ENCODE measurements at regions not wholly inside any gene's neighbourhood (a gene's known extent, or its start where the extent isn't known, plus 50 kb on each side); places are given as distances from the start of the nearest gene placed in this dataset.

DNA sequence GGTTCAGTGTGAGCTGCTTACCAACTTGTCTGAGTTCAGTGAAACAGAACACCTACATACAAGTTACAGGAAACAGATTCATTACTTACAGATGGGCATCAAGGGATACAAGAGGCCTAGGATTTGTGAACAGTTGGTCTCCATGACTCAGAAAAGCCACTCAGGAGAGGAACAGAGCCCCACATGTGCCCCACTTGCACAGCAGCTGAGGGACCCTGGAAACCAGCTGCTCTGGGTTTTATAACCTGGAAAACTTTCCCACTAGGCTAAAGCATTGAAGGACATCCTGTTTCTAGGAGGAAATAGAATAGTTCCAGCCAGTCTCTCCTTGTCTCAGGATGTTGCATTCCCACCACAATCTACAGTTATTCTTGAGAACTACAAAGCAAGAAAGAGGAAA, 530.0 kb downstream of the ZNF804A start:
- no peak overlapping the region for H3K4me3 Mint-ChIP-seq
- no peaks in the 10 kb centered on the region for H3K36me3 Mint-ChIP-seq
- Histone ChIP-seq H3K9ac (no peak overlapping the region), H3K27me3 (no peaks in the 10 kb centered on the region), H3K4me1 (no peaks in the 10 kb centered on the region), H4K20me1 (ENCODE audit: low read depth) (no peaks in the 10 kb centered on the region), H3K9me3 (ENCODE audit: low read depth) (no peaks in the 10 kb centered on the region), H3K79me2 (ENCODE audit: low read depth) (no peaks in the 10 kb centered on the region), H3K4me2 (no peak overlapping the region), H3K4me3 (no peak overlapping the region), H2AFZ (replicated peaks) (no peak overlapping the region), H3F3A (ENCODE audit: low read depth) (no peaks in the 10 kb centered on the region), H3K36me3 (no peaks in the 10 kb centered on the region), H3K27ac (no peak overlapping the region)
- no peak for DNase-seq (ENCODE audit: low spot score)
- TF ChIP-seq EZH2phosphoT487 (IDR thresholded peaks at IDR 0.05), result no peak
- TF ChIP-seq EZH2 (IDR thresholded peaks at IDR 0.05), result no peak
- TF ChIP-seq, protein P1, sequence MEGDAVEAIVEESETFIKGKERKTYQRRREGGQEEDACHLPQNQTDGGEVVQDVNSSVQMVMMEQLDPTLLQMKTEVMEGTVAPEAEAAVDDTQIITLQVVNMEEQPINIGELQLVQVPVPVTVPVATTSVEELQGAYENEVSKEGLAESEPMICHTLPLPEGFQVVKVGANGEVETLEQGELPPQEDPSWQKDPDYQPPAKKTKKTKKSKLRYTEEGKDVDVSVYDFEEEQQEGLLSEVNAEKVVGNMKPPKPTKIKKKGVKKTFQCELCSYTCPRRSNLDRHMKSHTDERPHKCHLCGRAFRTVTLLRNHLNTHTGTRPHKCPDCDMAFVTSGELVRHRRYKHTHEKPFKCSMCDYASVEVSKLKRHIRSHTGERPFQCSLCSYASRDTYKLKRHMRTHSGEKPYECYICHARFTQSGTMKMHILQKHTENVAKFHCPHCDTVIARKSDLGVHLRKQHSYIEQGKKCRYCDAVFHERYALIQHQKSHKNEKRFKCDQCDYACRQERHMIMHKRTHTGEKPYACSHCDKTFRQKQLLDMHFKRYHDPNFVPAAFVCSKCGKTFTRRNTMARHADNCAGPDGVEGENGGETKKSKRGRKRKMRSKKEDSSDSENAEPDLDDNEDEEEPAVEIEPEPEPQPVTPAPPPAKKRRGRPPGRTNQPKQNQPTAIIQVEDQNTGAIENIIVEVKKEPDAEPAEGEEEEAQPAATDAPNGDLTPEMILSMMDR (IDR thresholded peaks at IDR 0.05), result no peak
- H3K27ac Mint-ChIP-seq, result no peak overlapping the region
- no peaks in the 10 kb centered on the region for H3K9me3 Mint-ChIP-seq
- H3K27me3 Mint-ChIP-seq (ENCODE audit: insufficient read depth, low read depth), result no peaks in the 10 kb centered on the region
- H3K4me1 Mint-ChIP-seq, result no peaks in the 10 kb centered on the region

DNA sequence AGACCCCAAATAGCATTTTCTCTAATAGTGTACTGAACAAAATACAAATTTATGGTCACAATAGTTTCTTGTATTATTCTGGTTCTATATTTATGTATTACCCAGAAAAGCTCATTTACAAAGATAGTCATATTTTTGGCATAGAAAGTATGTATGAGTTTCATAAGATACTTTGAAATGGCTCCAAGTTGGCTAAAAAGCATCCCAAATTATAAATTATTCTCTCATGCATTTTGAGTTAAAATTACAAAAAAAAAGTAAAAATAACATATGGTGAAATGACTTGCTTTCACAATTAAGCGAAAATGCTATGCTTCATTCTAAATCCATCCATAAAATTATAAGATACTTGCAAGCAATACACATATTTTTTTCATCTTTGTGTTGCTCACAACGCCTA, 530.7 kb downstream of the ZNF804A start:
- H3F3A ChIP-seq (ENCODE audit: low read depth), result no peaks in the 10 kb centered on the region

DNA sequence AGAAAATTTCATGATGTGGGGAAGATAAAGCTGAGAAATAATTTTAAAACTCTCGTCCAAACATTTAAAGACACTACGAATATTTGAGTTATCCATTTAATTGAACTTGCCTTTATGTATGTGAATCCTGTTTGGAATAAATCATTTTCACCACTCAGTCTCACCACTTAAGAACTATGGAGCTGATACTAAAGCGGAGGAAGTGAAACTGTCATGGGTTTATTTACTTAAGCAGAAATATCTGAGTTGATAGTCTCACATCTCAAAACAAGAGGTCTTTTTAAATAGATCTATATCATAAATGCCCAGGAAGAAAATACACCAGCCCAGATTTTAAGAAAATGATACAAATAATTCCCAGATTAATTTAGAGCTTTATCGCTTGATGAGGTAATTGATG, 532.4 kb downstream of the ZNF804A start:
- H3K4me3 Mint-ChIP-seq, result no peak overlapping the region
- TF ChIP-seq EZH2 (IDR thresholded peaks at IDR 0.05) (no peak), EZH2phosphoT487 (IDR thresholded peaks at IDR 0.05) (no peak)
- no peak overlapping the region for H3K27ac Mint-ChIP-seq
- Histone ChIP-seq H4K20me1 (ENCODE audit: low read depth) (no peaks in the 10 kb centered on the region), H2AFZ (replicated peaks) (no peak overlapping the region), H3K9ac (no peak overlapping the region), H3K9me3 (ENCODE audit: low read depth) (no peaks in the 10 kb centered on the region), H3K4me3 (no peak overlapping the region), H3K27me3 (no peaks in the 10 kb centered on the region), H3K4me1 (no peaks in the 10 kb centered on the region), H3K4me2 (no peak overlapping the region), H3F3A (ENCODE audit: low read depth) (no peaks in the 10 kb centered on the region), H3K36me3 (no peaks in the 10 kb centered on the region), H3K79me2 (ENCODE audit: low read depth) (no peaks in the 10 kb centered on the region), H3K27ac (no peak overlapping the region)
- H3K27me3 Mint-ChIP-seq (ENCODE audit: insufficient read depth, low read depth), result no peaks in the 10 kb centered on the region
- no peak for DNase-seq (ENCODE audit: low spot score)
- H3K9me3 Mint-ChIP-seq, result peaks cover 3% of the 10 kb centered on the region
- no peaks in the 10 kb centered on the region for H3K36me3 Mint-ChIP-seq
- H3K4me1 Mint-ChIP-seq, result no peaks in the 10 kb centered on the region

More for the DNA sequence above, 530.7 kb downstream of the ZNF804A start:
- DNase-seq (ENCODE audit: low spot score), result no peak
- peaks cover 3% of the 10 kb centered on the region for H3K9me3 Mint-ChIP-seq
- H3K4me3 Mint-ChIP-seq, result no peak overlapping the region
- no peaks in the 10 kb centered on the region for H3K4me1 Mint-ChIP-seq
- no peaks in the 10 kb centered on the region for H3K27me3 Mint-ChIP-seq (ENCODE audit: insufficient read depth, low read depth)
- no peak overlapping the region for H3K27ac Mint-ChIP-seq
- Histone ChIP-seq H3K4me2 (no peak overlapping the region), H3K36me3 (no peaks in the 10 kb centered on the region), H3K4me3 (no peak overlapping the region), H4K20me1 (ENCODE audit: low read depth) (no peaks in the 10 kb centered on the region), H3K4me1 (no peaks in the 10 kb centered on the region), H3K27ac (no peak overlapping the region), H3K27me3 (no peaks in the 10 kb centered on the region), H3K9me3 (ENCODE audit: low read depth) (no peaks in the 10 kb centered on the region), H2AFZ (replicated peaks) (no peak overlapping the region), H3K9ac (no peak overlapping the region), H3K79me2 (ENCODE audit: low read depth) (no peaks in the 10 kb centered on the region)
- no peaks in the 10 kb centered on the region for H3K36me3 Mint-ChIP-seq
- TF ChIP-seq EZH2 (IDR thresholded peaks at IDR 0.05) (no peak), EZH2phosphoT487 (IDR thresholded peaks at IDR 0.05) (no peak)
- TF ChIP-seq, protein P1 (IDR thresholded peaks at IDR 0.05), result no peak

DNA sequence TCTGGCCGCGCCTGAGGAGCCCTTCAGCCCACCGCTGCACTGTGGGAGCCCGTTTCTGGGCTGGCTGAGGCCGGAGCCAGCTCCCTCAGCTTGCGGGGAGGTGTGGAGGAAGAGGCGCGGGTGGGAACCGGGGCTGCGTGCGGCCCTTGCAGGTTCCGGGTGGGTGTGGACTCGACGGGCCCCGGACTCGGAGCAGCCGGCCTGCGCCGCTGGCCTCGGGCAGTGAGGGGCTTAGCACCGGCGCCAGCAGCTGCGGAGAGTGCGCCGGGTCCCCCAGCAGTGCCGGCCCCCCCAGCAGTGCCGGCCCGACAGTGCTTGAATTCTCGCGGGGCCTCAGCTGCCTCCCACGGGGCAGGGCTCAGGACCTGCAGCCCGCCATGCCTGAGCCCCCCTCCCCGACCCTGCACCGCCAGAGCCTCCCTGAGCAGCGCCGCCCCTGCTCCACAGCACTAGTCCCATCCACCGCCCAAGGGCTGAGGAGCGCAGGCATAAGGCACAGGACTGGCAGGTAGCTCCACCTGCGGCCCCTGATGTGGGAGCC, 534.2 kb downstream of the ZNF804A start:
- no peak for TF ChIP-seq EZH2 (IDR thresholded peaks at IDR 0.05)
- no peak for TF ChIP-seq EZH2phosphoT487 (IDR thresholded peaks at IDR 0.05)
- TF ChIP-seq, protein P1 (IDR thresholded peaks at IDR 0.05), result no peak
- H3K27ac ChIP-seq, result no peak overlapping the region
- no peaks in the 10 kb centered on the region for H3F3A ChIP-seq (ENCODE audit: low read depth)
- no peaks in the 10 kb centered on the region for H3K79me2 ChIP-seq (ENCODE audit: low read depth)
- no peaks in the 10 kb centered on the region for H3K4me1 ChIP-seq
- H3K27ac Mint-ChIP-seq, result no peak overlapping the region
- H3K36me3 Mint-ChIP-seq, result no peaks in the 10 kb centered on the region
- no peak overlapping the region for H3K4me2 ChIP-seq
- no peak overlapping the region for H3K9ac ChIP-seq
- no peak overlapping the region for H2AFZ ChIP-seq (replicated peaks)
- H3K27me3 ChIP-seq, result no peaks in the 10 kb centered on the region
- no peaks in the 10 kb centered on the region for H3K27me3 Mint-ChIP-seq (ENCODE audit: insufficient read depth, low read depth)
- no peaks in the 10 kb centered on the region for H3K9me3 ChIP-seq (ENCODE audit: low read depth)
- no peaks in the 10 kb centered on the region for H3K4me1 Mint-ChIP-seq
- peaks cover 3% of the 10 kb centered on the region for H3K9me3 Mint-ChIP-seq
- H3K36me3 ChIP-seq, result no peaks in the 10 kb centered on the region
- no peak overlapping the region for H3K4me3 Mint-ChIP-seq
- H4K20me1 ChIP-seq (ENCODE audit: low read depth), result no peaks in the 10 kb centered on the region
- H3K4me3 ChIP-seq, result no peak overlapping the region
- no peak for DNase-seq (ENCODE audit: low spot score)
